ENCODE measurements at regions not wholly inside any gene's neighbourhood (a gene's known extent, or its start where the extent isn't known, plus 50 kb on each side); places are given as distances from the start of the nearest gene placed in this dataset.
A peak's percentile ranks its signal among the peaks of the same experiment; 100 is the strongest.
"Not testable (repeated sequence)": the region's sequence is repeated elsewhere in the genome, so short reads cannot be mapped to it uniquely, and the experiment has no call there.

DNA sequence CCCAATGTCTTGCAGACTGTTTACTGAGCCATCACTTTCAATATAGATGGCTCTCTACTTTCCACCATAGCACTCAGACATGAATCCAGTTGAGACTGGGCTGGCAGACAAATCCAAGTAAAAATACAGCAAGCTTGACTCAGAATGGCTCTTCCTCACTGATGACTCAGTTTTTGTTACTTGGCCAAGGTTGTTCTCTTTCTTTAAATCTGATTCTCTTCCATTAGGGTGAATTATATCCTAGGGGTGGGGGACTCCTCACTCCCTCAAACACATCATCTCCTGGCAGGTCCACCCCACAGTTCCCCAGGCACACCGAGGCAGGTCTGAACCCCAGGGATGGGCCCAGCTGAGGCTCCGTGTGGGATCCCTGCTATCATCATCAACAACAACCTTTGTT, 157.9 kb downstream of the MEX3B start:
- 78 to 82% (median 79%) methylated on average over 2 of the region's 2 CpGs for WGBS, 4 donors
- TF ChIP-seq POLR2A (IDR thresholded peaks at IDR 0.05) = no peak
- TF ChIP-seq, protein P1, sequence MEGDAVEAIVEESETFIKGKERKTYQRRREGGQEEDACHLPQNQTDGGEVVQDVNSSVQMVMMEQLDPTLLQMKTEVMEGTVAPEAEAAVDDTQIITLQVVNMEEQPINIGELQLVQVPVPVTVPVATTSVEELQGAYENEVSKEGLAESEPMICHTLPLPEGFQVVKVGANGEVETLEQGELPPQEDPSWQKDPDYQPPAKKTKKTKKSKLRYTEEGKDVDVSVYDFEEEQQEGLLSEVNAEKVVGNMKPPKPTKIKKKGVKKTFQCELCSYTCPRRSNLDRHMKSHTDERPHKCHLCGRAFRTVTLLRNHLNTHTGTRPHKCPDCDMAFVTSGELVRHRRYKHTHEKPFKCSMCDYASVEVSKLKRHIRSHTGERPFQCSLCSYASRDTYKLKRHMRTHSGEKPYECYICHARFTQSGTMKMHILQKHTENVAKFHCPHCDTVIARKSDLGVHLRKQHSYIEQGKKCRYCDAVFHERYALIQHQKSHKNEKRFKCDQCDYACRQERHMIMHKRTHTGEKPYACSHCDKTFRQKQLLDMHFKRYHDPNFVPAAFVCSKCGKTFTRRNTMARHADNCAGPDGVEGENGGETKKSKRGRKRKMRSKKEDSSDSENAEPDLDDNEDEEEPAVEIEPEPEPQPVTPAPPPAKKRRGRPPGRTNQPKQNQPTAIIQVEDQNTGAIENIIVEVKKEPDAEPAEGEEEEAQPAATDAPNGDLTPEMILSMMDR (IDR thresholded peaks at IDR 0.05) = no peak
- peak in 1 of 4 donors; percentile 29 for ATAC-seq

DNA sequence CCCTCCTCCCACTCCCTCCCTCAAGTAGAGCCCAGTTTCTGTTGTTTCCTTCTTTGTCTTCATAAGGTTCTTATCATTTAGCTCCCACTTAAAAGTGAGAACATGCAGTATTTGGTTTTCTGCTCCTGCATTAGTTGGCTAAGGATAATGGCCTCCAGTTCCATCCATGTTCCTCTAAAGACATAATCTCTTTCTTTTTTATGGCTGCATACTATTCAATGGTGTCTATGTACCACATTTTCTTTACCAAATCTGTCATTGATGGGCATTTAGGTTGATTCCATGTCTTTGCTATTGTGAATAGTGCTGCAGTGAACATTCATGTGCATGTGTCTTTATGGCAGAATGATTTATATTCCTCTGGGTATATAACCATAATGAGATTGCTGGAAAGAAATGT, 158.6 kb downstream of the MEX3B start:
- H3K4me3 ChIP-seq; H3K9me3 ChIP-seq; H3K27ac ChIP-seq; H3K27me3 ChIP-seq; ATAC-seq; DNase-seq; intact Hi-C loops (cut with DNase I); H3K36me3 ChIP-seq: not testable (repeated sequence)
- peaks cover 0 to 12% (median 0%) of the 10 kb centered on the region in 12 donors for H3K4me1 ChIP-seq

More for the DNA sequence above, 157.9 kb downstream of the MEX3B start:
- intact Hi-C loops (cut with DNase I) = no loop called here
- Histone ChIP-seq H3K27me3 (no peaks in the 10 kb centered on the region), H3K27ac (peak overlapping the region in 1 of 12 donors; percentile 14), H3K4me3 (no peak overlapping the region), H3K9me3 (no peaks in the 10 kb centered on the region), H3K36me3 (no peaks in the 10 kb centered on the region), H3K4me1 (peaks cover 0 to 12% (median 0%) of the 10 kb centered on the region in 12 donors)
- DNase-seq = no peak

DNA sequence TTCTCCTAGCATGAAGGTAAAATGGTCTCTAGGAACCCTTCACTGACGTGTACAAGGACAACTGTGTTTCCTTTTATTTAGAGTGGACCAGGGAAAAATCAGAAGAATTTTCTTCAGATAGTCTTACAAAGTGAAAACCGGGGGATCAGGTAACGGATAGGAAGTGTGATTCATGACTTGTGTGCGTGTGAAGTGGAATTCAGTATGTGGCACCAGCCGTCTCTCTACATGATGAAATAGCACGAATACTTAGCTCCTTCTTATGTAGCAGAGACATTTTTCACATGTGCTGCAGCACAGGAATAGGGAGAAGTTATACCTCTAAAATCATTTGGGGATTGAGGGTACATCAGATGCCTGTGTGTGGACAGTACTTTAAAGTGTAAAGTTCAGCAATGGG, 159.2 kb downstream of the MEX3B start:
- Histone ChIP-seq H3K4me1 (peaks cover 0 to 12% (median 0%) of the 10 kb centered on the region in 12 donors), H3K36me3 (no peaks in the 10 kb centered on the region), H3K27ac (no peak overlapping the region), H3K4me3 (no peak overlapping the region), H3K9me3 (no peaks in the 10 kb centered on the region), H3K27me3 (no peaks in the 10 kb centered on the region)
- TF ChIP-seq, protein P1 (IDR thresholded peaks at IDR 0.05) = no peak
- no peak for TF ChIP-seq POLR2A (IDR thresholded peaks at IDR 0.05)
- intact Hi-C loops (cut with DNase I) = no loop called here
- ATAC-seq (no peak), DNase-seq (no peak)
- WGBS, 4 donors = 89 to 94% (median 93%) methylated on average over 6 of the region's 6 CpGs

DNA sequence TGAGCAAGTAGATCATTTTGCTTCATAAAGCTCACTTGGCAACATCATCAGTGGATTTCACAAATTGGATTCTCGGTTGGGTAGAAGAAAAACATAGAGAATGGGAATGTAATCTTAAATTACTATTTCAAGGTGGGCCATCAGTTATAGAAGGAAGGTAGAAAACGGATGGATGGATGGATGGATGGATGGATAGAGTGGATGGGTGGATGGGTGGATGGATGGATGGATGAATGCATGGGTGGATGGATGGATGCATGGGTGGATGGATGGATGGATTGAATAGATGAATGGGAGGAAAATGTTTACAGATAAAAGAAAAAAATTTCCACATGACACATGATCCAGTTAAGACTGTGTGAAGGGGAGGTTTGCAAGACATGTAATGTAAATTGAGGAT, 159.7 kb downstream of the MEX3B start:
- no peaks in the 10 kb centered on the region for H3K36me3 ChIP-seq
- ATAC-seq = no peak
- 91 to 93% (median 92%) methylated on average over 2 of the region's 2 CpGs for WGBS, 4 donors
- TF ChIP-seq, protein P1 (IDR thresholded peaks at IDR 0.05) = no peak
- no peak for TF ChIP-seq POLR2A (IDR thresholded peaks at IDR 0.05)
- no peak for DNase-seq
- no peak overlapping the region for H3K27ac ChIP-seq
- H3K4me1 ChIP-seq = peaks cover 0 to 12% (median 0%) of the 10 kb centered on the region in 12 donors
- H3K27me3 ChIP-seq = no peaks in the 10 kb centered on the region
- no peaks in the 10 kb centered on the region for H3K9me3 ChIP-seq
- no peak overlapping the region for H3K4me3 ChIP-seq
- intact Hi-C loops (cut with DNase I) = no loop called here

DNA sequence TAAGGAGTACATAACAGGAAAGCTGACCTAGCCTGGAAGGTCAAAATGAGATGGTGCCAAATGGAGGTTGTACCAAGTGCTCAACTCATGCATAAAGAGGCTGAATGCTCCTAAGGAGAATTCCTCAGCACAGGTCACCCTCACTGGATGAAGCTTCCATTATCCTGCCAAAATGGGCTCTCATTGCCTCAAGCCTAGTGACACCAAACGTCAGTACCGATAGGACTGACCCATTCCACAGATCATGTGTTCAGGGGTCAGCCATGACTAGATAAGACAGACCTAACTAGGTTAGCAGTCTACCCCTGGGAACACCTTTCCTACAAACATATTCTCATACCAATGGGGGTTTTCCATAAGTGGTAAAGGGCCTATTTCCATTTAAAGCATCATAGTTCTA, 160.7 kb downstream of the MEX3B start:
- H3K36me3 ChIP-seq = no peaks in the 10 kb centered on the region
- peaks cover 0 to 12% (median 0%) of the 10 kb centered on the region in 12 donors for H3K4me1 ChIP-seq
- ATAC-seq = no peak
- DNase-seq = no peak
- no peak overlapping the region for H3K4me3 ChIP-seq
- H3K9me3 ChIP-seq = no peaks in the 10 kb centered on the region
- H3K27ac ChIP-seq = no peak overlapping the region
- H3K27me3 ChIP-seq = no peaks in the 10 kb centered on the region
- TF ChIP-seq POLR2A (IDR thresholded peaks at IDR 0.05) = no peak
- TF ChIP-seq, protein P1 (IDR thresholded peaks at IDR 0.05) = no peak
- 92 to 95% (median 94%) methylated on average over 2 of the region's 2 CpGs for WGBS, 4 donors
- intact Hi-C loops (cut with DNase I) = no loop called here
